ENCODE measurements at regions not wholly inside any gene's neighbourhood (a gene's known extent, or its start where the extent isn't known, plus 50 kb on each side); places are given as distances from the start of the nearest gene placed in this dataset.

DNA sequence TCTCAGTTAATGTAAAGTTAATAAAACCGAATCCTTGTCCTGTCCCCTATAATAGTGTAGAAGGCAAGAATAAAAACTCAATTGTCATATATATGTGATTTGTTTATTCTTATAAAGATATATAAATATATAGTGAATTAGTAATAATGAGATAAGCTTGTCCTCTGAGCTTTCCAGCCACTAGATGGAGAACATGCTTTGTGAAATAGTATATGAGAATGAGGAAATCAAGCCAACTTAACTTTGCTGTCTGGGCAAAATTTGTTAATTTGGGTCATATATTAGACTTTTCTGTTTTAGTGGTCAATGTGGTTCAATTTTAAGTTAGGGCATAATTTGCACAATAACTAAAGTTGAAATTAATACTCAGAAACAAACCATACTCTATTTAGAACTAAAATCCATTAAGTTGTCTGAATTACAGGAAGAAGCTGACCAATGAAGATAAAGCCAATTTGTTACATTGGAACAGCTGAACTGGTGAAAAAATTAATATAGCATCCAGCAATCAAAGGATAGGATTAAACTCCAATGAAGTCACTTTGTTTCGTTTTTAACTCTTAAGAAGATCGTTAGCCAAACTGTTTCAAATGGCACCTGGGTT, 595.0 kb downstream of the ARL4A start:
- TF ChIP-seq, protein P1, sequence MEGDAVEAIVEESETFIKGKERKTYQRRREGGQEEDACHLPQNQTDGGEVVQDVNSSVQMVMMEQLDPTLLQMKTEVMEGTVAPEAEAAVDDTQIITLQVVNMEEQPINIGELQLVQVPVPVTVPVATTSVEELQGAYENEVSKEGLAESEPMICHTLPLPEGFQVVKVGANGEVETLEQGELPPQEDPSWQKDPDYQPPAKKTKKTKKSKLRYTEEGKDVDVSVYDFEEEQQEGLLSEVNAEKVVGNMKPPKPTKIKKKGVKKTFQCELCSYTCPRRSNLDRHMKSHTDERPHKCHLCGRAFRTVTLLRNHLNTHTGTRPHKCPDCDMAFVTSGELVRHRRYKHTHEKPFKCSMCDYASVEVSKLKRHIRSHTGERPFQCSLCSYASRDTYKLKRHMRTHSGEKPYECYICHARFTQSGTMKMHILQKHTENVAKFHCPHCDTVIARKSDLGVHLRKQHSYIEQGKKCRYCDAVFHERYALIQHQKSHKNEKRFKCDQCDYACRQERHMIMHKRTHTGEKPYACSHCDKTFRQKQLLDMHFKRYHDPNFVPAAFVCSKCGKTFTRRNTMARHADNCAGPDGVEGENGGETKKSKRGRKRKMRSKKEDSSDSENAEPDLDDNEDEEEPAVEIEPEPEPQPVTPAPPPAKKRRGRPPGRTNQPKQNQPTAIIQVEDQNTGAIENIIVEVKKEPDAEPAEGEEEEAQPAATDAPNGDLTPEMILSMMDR (IDR thresholded peaks at IDR 0.05; ENCODE audit: low read depth, low read length) = peak; percentile 36
- no peak for TF ChIP-seq EZH2phosphoT487 (IDR thresholded peaks at IDR 0.05; ENCODE audit: low read depth)

All from OCI-LY3 (cell line).